SJCRH30 (cell line): ENCODE measurements at regions not wholly inside any gene's neighbourhood (a gene's known extent, or its start where the extent isn't known, plus 50 kb on each side); places are given as distances from the start of the nearest gene placed in this dataset.
A peak's percentile ranks its signal among the peaks of the same experiment; 100 is the strongest.

Experiments used
- DNase-seq, 2 experiments: peaks; one replicate each; pipeline ENCODE4 v3.0.0-alpha.2; 2015 to 2020
- H3K27ac ChIP-seq: fragments of 250-450 bp; sonication (Bioruptor Pico); 2 replicates; pipeline ENCODE4 v1.5.1; 2020; ENCODE audit warnings: mild to moderate bottlenecking, moderate library complexity
- H3K27me3 ChIP-seq: fragments of 250-450 bp; sonication (Bioruptor Pico); 2 replicates; pipeline ENCODE4 v1.5.1; 2020; ENCODE audit warnings: mild to moderate bottlenecking, moderate library complexity
- H3K36me3 ChIP-seq: fragments of 250-450 bp; sonication (Bioruptor Pico); 2 replicates; pipeline ENCODE4 v1.5.1; 2020; ENCODE audit warnings: mild to moderate bottlenecking, moderate library complexity
- H3K4me1 ChIP-seq: fragments of 250-450 bp; sonication (Bioruptor Pico); 2 replicates; pipeline ENCODE4 v1.5.1; 2020; ENCODE audit warnings: mild to moderate bottlenecking, moderate library complexity
- H3K4me3 ChIP-seq: fragments of 250-450 bp; sonication (Bioruptor Pico); 2 replicates; pipeline ENCODE4 v1.5.1; 2020; ENCODE audit warnings: mild to moderate bottlenecking, moderate library complexity
- H3K9me3 ChIP-seq: fragments of 250-450 bp; sonication (Bioruptor Pico); replicated peaks from 2 replicates; pipeline ENCODE4 v1.5.1; 2020; ENCODE audit warnings: mild to moderate bottlenecking, moderate library complexity

DNA sequence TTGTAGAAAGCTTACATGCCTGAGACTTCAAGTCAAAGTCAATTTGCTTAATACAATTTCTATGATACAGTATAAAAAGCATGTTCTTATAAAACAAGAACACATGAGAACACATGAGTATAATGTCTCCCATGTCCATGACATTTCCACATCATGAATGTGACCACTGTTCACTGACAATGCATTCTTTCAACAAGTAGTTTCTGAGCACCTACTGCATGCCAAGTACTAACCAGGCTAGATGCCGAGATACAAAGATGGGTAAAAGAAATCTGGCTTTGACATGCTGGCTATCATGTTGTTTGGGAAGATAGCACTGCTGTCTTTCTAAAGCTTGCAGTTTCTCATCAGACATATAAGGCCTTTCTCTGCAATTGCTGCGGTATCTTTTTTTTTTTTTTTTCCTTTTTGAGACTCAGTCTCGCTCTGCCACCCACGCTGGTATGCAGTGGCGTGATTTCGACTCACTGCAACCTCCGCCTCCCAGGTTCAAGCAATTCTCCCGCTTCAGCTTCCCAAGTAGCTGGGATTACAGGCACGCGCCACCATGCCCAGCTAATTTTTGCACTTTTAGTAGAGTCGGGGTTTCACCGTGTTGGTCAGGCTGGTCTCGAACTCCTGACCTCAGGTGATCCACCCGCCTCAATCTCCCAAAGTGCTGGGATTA, 123.6 kb upstream of the DST start:
- H3K4me1 ChIP-seq: peaks cover 6% of the 10 kb centered on the region
- no peaks in the 10 kb centered on the region for H3K9me3 ChIP-seq
- H3K27ac ChIP-seq: no peak overlapping the region
- no peak overlapping the region for H3K4me3 ChIP-seq
- no peaks in the 10 kb centered on the region for H3K27me3 ChIP-seq
- no peak for DNase-seq
- H3K36me3 ChIP-seq: no peaks in the 10 kb centered on the region

DNA sequence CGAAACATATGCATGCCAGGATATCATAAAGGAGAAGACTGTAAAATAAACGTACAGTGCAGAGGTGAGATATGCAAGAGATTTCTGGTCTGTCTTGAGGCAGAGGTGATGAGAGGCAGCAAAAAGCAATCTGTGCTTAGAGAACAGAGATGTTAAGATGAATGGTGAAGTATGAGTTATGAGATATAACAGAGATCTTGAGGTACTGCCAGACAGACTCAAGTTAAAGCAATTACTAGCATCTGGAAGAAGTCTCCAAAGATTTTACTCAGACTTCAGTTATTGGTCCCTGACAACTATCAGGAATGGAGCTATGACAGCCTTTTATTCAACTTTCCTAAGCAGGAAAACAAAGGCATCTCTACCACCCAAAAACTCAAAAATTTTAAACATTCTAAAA, 122.8 kb upstream of the DST start:
- H3K9me3 ChIP-seq: no peaks in the 10 kb centered on the region
- DNase-seq: no peak
- peaks cover 6% of the 10 kb centered on the region for H3K4me1 ChIP-seq
- no peak overlapping the region for H3K4me3 ChIP-seq
- H3K27ac ChIP-seq: no peak overlapping the region
- H3K27me3 ChIP-seq: no peaks in the 10 kb centered on the region
- H3K36me3 ChIP-seq: no peaks in the 10 kb centered on the region

- no peak overlapping the region for H3K4me3 ChIP-seq
- H3K9me3 ChIP-seq: no peaks in the 10 kb centered on the region
- no peak overlapping the region for H3K27ac ChIP-seq
- no peaks in the 10 kb centered on the region for H3K27me3 ChIP-seq
- peaks cover 6% of the 10 kb centered on the region for H3K4me1 ChIP-seq
- H3K36me3 ChIP-seq: no peaks in the 10 kb centered on the region
- peak in 1 of 2 experiments; percentile 19 for DNase-seq
These were observed 121.4 kb upstream of the DST start for GRCh38 chr6:56764081-56764566.

GRCh38 chr6:56761651-56762050, 119.0 kb upstream of the DST start:
- no peaks in the 10 kb centered on the region for H3K36me3 ChIP-seq
- no peaks in the 10 kb centered on the region for H3K9me3 ChIP-seq
- no peak for DNase-seq
- no peak overlapping the region for H3K4me3 ChIP-seq
- no peaks in the 10 kb centered on the region for H3K27me3 ChIP-seq
- peaks cover 13% of the 10 kb centered on the region for H3K4me1 ChIP-seq
- H3K27ac ChIP-seq: no peak overlapping the region

GRCh38 chr6:56760842-56761241, 118.2 kb upstream of the DST start:
- DNase-seq: no peak
- no peaks in the 10 kb centered on the region for H3K9me3 ChIP-seq
- H3K4me3 ChIP-seq: no peak overlapping the region
- H3K27ac ChIP-seq: no peak overlapping the region
- H3K36me3 ChIP-seq: no peaks in the 10 kb centered on the region
- H3K4me1 ChIP-seq: peaks cover 15% of the 10 kb centered on the region
- no peaks in the 10 kb centered on the region for H3K27me3 ChIP-seq

GRCh38 chr6:56759521-56759920, 116.8 kb upstream of the DST start:
- no peak for DNase-seq
- Histone ChIP-seq H3K4me1 (peaks cover 15% of the 10 kb centered on the region), H3K9me3 (no peaks in the 10 kb centered on the region)

GRCh38 chr6:56758553-56758952, 115.9 kb upstream of the DST start:
- Histone ChIP-seq H3K9me3 (no peaks in the 10 kb centered on the region), H3K4me3 (no peak overlapping the region), H3K36me3 (no peaks in the 10 kb centered on the region), H3K4me1 (peaks cover 15% of the 10 kb centered on the region), H3K27me3 (no peaks in the 10 kb centered on the region), H3K27ac (no peak overlapping the region)
- DNase-seq: no peak

More at GRCh38 chr6:56759521-56759920, 116.8 kb upstream of the DST start:
- Histone ChIP-seq H3K36me3 (no peaks in the 10 kb centered on the region), H3K27me3 (no peaks in the 10 kb centered on the region), H3K4me3 (no peak overlapping the region), H3K27ac (no peak overlapping the region)

GRCh38 chr6:56758120-56758519, 115.4 kb upstream of the DST start:
- no peak overlapping the region for H3K4me3 ChIP-seq
- DNase-seq: no peak
- peaks cover 15% of the 10 kb centered on the region for H3K4me1 ChIP-seq
- no peaks in the 10 kb centered on the region for H3K9me3 ChIP-seq
- H3K36me3 ChIP-seq: no peaks in the 10 kb centered on the region
- H3K27ac ChIP-seq: no peak overlapping the region
- no peaks in the 10 kb centered on the region for H3K27me3 ChIP-seq

- Histone ChIP-seq H3K4me3 (no peak overlapping the region), H3K36me3 (no peaks in the 10 kb centered on the region), H3K4me1 (peaks cover 15% of the 10 kb centered on the region), H3K9me3 (no peaks in the 10 kb centered on the region), H3K27me3 (no peaks in the 10 kb centered on the region), H3K27ac (peak overlapping the region; percentile 29)
- DNase-seq: peak in 1 of 2 experiments; percentile 40
These were observed 114.9 kb upstream of the DST start for GRCh38 chr6:56757588-56757984.

GRCh38 chr6:56756791-56757587, 114.3 kb upstream of the DST start:
- Histone ChIP-seq H3K36me3 (no peaks in the 10 kb centered on the region), H3K27me3 (no peaks in the 10 kb centered on the region), H3K9me3 (no peaks in the 10 kb centered on the region), H3K4me1 (peaks cover 15% of the 10 kb centered on the region), H3K4me3 (no peak overlapping the region), H3K27ac (peak overlapping the region; percentile 29)
- DNase-seq: peak in 1 of 2 experiments; percentile 36

DNA sequence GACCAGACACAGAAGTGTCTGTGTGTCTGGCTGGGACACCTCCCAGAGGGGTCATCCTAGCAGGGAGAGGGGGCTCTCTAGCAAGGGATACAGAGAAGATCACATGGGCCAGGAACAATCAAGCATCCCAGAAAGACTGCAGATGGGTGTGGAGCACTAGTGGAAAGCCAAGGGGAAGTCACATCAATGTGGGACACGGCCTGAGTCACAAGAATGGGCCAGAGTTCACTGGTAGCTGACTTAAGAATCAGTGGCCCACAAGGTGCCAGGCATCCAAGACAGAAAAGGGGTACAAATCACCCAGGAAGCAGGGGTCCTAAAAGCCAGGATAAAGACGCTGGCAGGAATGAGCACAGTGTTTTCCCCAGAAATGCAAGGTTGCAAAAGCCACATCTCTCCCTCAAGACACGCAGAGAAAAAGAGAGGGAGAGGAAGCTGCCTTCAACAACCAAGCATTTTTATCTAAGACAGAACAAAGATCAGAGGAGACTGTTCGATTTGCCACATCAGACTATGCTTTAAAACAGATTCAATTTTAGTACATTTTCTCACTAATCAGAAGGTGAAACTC, 113.6 kb upstream of the DST start:
- no peaks in the 10 kb centered on the region for H3K9me3 ChIP-seq
- no peak overlapping the region for H3K4me3 ChIP-seq
- no peaks in the 10 kb centered on the region for H3K27me3 ChIP-seq
- DNase-seq: no peak
- peaks cover 15% of the 10 kb centered on the region for H3K4me1 ChIP-seq
- H3K36me3 ChIP-seq: no peaks in the 10 kb centered on the region
- H3K27ac ChIP-seq: peak overlapping the region; percentile 29

- Histone ChIP-seq H3K9me3 (no peaks in the 10 kb centered on the region), H3K4me1 (peaks cover 15% of the 10 kb centered on the region), H3K4me3 (no peak overlapping the region), H3K36me3 (no peaks in the 10 kb centered on the region), H3K27ac (no peak overlapping the region), H3K27me3 (no peaks in the 10 kb centered on the region)
- DNase-seq: no peak
These were observed 112.4 kb upstream of the DST start for GRCh38 chr6:56755040-56755439.

DNA sequence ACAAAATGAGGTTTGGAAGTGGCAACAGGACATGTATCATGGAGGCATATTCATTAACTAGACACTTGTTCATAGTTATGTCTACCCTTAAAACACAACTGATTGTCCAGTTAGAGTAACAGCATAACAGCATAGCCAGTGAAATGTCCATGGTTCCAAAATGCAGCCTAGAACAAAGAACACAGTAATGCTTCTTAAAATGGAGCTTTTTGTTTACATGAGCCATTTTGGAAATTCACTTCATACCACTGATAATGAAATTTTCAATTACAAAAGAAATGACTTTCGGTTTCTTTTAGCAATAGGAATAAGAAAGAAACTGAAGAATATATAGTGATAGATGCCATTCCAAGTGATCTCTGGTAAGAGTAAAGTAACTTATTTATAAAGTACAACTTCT, 111.1 kb upstream of the DST start:
- H3K27me3 ChIP-seq: no peaks in the 10 kb centered on the region
- H3K36me3 ChIP-seq: no peaks in the 10 kb centered on the region
- no peak overlapping the region for H3K27ac ChIP-seq
- H3K4me1 ChIP-seq: peaks cover 22% of the 10 kb centered on the region
- H3K9me3 ChIP-seq: no peaks in the 10 kb centered on the region
- no peak for DNase-seq
- H3K4me3 ChIP-seq: no peak overlapping the region

DNA sequence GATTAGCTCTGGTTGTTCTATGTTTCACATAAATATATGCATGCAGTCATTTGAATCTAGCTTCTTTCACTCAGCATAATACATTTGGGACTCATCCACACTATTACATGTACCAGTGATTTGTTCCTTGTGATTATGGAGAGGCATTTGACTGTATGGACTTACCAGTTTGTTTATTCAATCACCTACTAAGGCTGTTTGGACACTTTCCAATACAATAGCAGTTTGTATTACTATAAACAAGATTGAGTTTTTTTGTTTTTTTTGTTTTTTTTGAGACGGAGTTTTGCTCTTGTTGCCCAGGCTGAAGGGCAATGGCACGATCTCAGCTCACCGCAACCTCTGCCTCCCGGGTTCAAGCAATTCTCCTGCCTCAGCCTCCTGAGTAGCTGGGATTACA, 109.8 kb upstream of the DST start:
- H3K4me3 ChIP-seq: no peak overlapping the region
- H3K4me1 ChIP-seq: peaks cover 19% of the 10 kb centered on the region
- DNase-seq: no peak

DNA sequence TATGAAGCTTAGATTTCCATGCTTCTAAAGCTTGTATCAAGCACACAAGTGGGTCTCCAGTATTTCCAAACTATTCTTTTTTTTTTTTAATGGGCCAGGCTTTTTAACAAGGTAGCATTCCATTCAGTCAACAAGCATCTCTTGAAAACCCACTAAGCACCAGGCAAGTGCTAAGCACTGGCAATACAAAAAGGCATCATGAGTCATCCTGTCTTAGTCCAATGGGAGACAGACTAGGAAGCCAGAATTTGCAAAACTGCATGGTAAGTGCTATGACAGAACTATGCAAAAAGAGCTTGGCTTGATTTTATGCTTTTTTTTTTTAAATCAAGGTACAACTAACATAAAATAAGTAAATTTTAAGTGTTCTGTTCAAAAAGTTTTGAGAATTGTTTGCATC, 109.3 kb upstream of the DST start:
- DNase-seq: no peak
- Histone ChIP-seq H3K27ac (no peak overlapping the region), H3K27me3 (no peaks in the 10 kb centered on the region), H3K9me3 (no peaks in the 10 kb centered on the region), H3K4me1 (peaks cover 16% of the 10 kb centered on the region), H3K36me3 (no peaks in the 10 kb centered on the region), H3K4me3 (no peak overlapping the region)

More for the DNA sequence above, 109.8 kb upstream of the DST start:
- Histone ChIP-seq H3K36me3 (no peaks in the 10 kb centered on the region), H3K27me3 (no peaks in the 10 kb centered on the region), H3K27ac (no peak overlapping the region), H3K9me3 (no peaks in the 10 kb centered on the region)
